ENCODE measurements at regions not wholly inside any gene's neighbourhood (a gene's known extent, or its start where the extent isn't known, plus 50 kb on each side); places are given as distances from the start of the nearest gene placed in this dataset.

GRCh38 chr10:59454171-59454919 is 92.0 kb upstream of the FAM13C start:
- H3K4me3 ChIP-seq (replicated peaks in 1 of 2; ENCODE audit: low read depth in 1 of 2, low read length in 2 of 2), result no peak overlapping the region
- no peaks in the 10 kb centered on the region for H3K79me2 ChIP-seq (ENCODE audit: insufficient read depth, low read length)
- no TSS peak for BruUV-seq (replicated peaks)
- no peak overlapping the region for H2AFZ ChIP-seq (ENCODE audit: low read depth, low read length, poor library complexity, severe bottlenecking)
- no peak for TF ChIP-seq SRF (IDR thresholded peaks at IDR 0.05; ENCODE audit: low read depth)
- no peak for TF ChIP-seq MAX (IDR thresholded peaks at IDR 0.05)
- no peak for TF ChIP-seq SIN3A (IDR thresholded peaks at IDR 0.05; ENCODE audit: low read depth)
- no peak for TF ChIP-seq REST (IDR thresholded peaks at IDR 0.05; ENCODE audit: low read depth)
- TF ChIP-seq ATF3 (IDR thresholded peaks at IDR 0.05), result no peak
- TF ChIP-seq RAD21 (IDR thresholded peaks at IDR 0.05; ENCODE audit: low read depth), result no peak
- TF ChIP-seq EZH2 (IDR thresholded peaks at IDR 0.05), result no peak
- TF ChIP-seq JUND (IDR thresholded peaks at IDR 0.05), result no peak
- TF ChIP-seq POLR2AphosphoS5 (IDR thresholded peaks at IDR 0.05; ENCODE audit: low read depth, low read length), result no peak
- TF ChIP-seq POLR2A (IDR thresholded peaks at IDR 0.05; ENCODE audit: borderline replicate concordance, extremely low read depth, insufficient read depth, insufficient read length), result no peak
- TF ChIP-seq ZNF274 (IDR thresholded peaks at IDR 0.05; ENCODE audit: low read depth, low read length), result no peak
- no peak for TF ChIP-seq TCF7L2 (IDR thresholded peaks at IDR 0.05; ENCODE audit: borderline replicate concordance, extremely low read depth, insufficient read depth, insufficient read length)
- TF ChIP-seq ZBTB33 (IDR thresholded peaks at IDR 0.05; ENCODE audit: extremely low read depth, insufficient replicate concordance, low read length), result no peak
- no peak for TF ChIP-seq SP1 (IDR thresholded peaks at IDR 0.05; ENCODE audit: low read depth)
- TF ChIP-seq CEBPB (IDR thresholded peaks at IDR 0.05; ENCODE audit: low read depth), result no peak
- no peak for TF ChIP-seq CBX3 (IDR thresholded peaks at IDR 0.05; ENCODE audit: low read depth)
- TF ChIP-seq EGR1 (IDR thresholded peaks at IDR 0.05; ENCODE audit: low read depth), result no peak
- no peak for TF ChIP-seq ELF1 (IDR thresholded peaks at IDR 0.05; ENCODE audit: borderline replicate concordance, low read depth)
- H3K4me1 ChIP-seq (ENCODE audit: control insufficient read depth in 1 of 2, insufficient read depth in 2 of 2, low read length in 2 of 2), result no peaks in the 10 kb centered on the region
- ChIA-PET CTCF (no interaction called here), RAD21 (ENCODE audit: low non-redundant PET in 1 of 2, low total read pairs in 2 of 2, uncharacterized antibody in 2 of 2, unreplicated experiment in 2 of 2) (no interaction called here), POLR2A (no interaction called here)
- H3K27ac ChIP-seq (ENCODE audit: low read depth, low read length), result no peak overlapping the region
- no peak overlapping the region for H3K4me2 ChIP-seq (ENCODE audit: low read length)
- H3K9ac ChIP-seq (ENCODE audit: low read length), result no peak overlapping the region
- ATAC-seq (no peak), DNase-seq (ENCODE audit: low read depth, low spot score) (no peak)
- intact Hi-C loops (cut with micrococcal nuclease), result no loop called here
- no peaks in the 10 kb centered on the region for H4K20me1 ChIP-seq (ENCODE audit: insufficient read depth)
- H3K36me3 ChIP-seq (ENCODE audit: control insufficient read depth in 1 of 2, insufficient read depth in 2 of 2, low read length in 2 of 2), result no peaks in the 10 kb centered on the region
- no peaks in the 10 kb centered on the region for H3K27me3 ChIP-seq (ENCODE audit: insufficient read depth, low read length)
- H3K9me3 ChIP-seq (ENCODE audit: control insufficient read depth in 1 of 2, insufficient read depth in 1 of 2, low read depth in 1 of 2, low read length in 2 of 2), result no peaks in the 10 kb centered on the region
- no peaks in the 10 kb centered on the region for H3K9me2 ChIP-seq (ENCODE audit: insufficient read depth)

All from HCT116 (cell line).